ENCODE measurements at regions not wholly inside any gene's neighbourhood (a gene's known extent, or its start where the extent isn't known, plus 50 kb on each side); places are given as distances from the start of the nearest gene placed in this dataset.

DNA sequence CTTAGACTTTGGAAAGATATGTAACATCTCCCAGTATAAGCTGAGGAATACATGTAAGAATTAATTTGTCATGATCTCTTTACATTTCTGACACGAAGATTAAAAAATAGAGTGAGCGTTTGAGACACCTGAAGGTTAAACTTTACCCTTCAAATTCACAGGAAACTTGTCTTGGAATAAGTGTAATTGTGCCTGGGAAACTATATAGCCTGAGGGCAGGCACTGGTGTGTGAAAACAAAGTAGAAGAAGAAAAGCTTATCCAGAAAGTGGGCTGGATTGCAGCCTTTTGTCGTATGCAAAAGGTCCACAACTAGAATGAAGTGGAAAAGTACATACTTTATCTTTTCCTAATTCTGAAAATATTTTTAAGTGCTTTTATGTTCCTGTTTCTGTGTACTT lies 275.7 kb upstream of the TCF21 start (continued):
- TF ChIP-seq, protein P1, sequence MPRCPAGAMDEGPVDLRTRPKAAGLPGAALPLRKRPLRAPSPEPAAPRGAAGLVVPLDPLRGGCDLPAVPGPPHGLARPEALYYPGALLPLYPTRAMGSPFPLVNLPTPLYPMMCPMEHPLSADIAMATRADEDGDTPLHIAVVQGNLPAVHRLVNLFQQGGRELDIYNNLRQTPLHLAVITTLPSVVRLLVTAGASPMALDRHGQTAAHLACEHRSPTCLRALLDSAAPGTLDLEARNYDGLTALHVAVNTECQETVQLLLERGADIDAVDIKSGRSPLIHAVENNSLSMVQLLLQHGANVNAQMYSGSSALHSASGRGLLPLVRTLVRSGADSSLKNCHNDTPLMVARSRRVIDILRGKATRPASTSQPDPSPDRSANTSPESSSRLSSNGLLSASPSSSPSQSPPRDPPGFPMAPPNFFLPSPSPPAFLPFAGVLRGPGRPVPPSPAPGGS (IDR thresholded peaks at IDR 0.05; ENCODE audit: borderline replicate concordance, insufficient read depth, low read depth, low read length, poor library complexity, severe bottlenecking), result no peak
- TF ChIP-seq, protein P2, sequence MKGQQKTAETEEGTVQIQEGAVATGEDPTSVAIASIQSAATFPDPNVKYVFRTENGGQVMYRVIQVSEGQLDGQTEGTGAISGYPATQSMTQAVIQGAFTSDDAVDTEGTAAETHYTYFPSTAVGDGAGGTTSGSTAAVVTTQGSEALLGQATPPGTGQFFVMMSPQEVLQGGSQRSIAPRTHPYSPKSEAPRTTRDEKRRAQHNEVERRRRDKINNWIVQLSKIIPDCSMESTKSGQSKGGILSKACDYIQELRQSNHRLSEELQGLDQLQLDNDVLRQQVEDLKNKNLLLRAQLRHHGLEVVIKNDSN (IDR thresholded peaks at IDR 0.05; ENCODE audit: borderline replicate concordance, extremely low read length, insufficient read depth, low read depth, low read length), result no peak
- TF ChIP-seq, protein P3, sequence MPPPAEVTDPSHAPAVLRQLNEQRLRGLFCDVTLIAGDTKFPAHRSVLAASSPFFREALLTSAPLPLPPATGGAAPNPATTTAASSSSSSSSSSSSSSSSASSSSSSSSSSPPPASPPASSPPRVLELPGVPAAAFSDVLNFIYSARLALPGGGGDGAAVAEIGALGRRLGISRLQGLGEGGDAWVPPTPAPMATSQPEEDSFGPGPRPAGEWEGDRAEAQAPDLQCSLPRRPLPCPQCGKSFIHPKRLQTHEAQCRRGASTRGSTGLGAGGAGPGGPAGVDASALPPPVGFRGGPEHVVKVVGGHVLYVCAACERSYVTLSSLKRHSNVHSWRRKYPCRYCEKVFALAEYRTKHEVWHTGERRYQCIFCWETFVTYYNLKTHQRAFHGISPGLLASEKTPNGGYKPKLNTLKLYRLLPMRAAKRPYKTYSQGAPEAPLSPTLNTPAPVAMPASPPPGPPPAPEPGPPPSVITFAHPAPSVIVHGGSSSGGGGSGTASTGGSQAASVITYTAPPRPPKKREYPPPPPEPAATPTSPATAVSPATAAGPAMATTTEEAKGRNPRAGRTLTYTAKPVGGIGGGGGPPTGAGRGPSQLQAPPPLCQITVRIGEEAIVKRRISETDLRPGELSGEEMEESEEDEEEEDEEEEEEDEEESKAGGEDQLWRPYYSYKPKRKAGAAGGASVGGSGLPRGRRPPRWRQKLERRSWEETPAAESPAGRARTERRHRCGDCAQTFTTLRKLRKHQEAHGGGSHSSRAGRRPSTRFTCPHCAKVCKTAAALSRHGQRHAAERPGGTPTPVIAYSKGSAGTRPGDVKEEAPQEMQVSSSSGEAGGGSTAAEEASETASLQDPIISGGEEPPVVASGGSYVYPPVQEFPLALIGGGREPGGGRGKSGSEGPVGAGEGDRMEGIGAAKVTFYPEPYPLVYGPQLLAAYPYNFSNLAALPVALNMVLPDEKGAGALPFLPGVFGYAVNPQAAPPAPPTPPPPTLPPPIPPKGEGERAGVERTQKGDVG (CRISPR knock-in tag; IDR thresholded peaks at IDR 0.05), result no peak

DNA sequence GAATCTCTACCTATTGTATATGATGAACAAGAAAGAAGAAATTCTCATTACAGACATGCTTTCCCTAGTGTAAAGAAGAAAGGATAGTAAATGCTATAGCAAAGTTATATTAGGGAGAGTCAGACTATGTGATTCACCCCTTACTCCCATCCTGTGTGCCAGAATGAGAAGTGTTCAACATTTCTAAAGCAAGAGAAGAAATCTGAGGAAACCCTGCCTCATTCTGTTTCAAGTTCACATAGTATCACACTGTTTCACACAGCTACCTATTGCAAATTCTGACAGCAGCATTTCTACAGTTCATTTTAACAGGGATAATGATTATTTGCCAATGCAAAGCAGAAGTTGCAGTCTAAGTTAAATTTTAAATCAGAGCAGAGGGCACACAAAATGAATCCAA lies 267.2 kb upstream of the TCF21 start:
- no peak overlapping the region for H3K27ac ChIP-seq (ENCODE audit: control insufficient read depth, insufficient read depth)
- intact Hi-C loops (cut with micrococcal nuclease; ENCODE audit: unreplicated experiment), result no loop called here
- no peak overlapping the region for H3K9ac ChIP-seq (ENCODE audit: control insufficient read depth, insufficient read depth, low read length)
- H2AFZ ChIP-seq (ENCODE audit: control insufficient read depth, low read depth, low read length), result no peak overlapping the region
- FAIRE-seq, result no peak
- H3K9me3 ChIP-seq (replicated peaks; ENCODE audit: control insufficient read depth, insufficient read depth, low read length), result no peaks in the 10 kb centered on the region
- no peaks in the 10 kb centered on the region for H4K20me1 ChIP-seq (ENCODE audit: control insufficient read depth, insufficient read depth)
- no peak for DNase-seq (ENCODE audit: low read depth, low spot score)
- ChIA-PET POLR2A (no interaction called here), CTCF (no interaction called here), SMC1A (ENCODE audit: uncharacterized antibody, unreplicated experiment) (no interaction called here), RAD21 (ENCODE audit: unreplicated experiment) (no interaction called here)
- TF ChIP-seq SP1 (IDR thresholded peaks at IDR 0.05; ENCODE audit: low read depth, low read length), result no peak
- no peak for ATAC-seq
- no peaks in the 10 kb centered on the region for H3K4me1 ChIP-seq (ENCODE audit: control insufficient read depth, insufficient read depth, low read length)
- H3K27me3 ChIP-seq (replicated peaks in 1 of 2; ENCODE audit: control insufficient read depth in 2 of 2, insufficient read depth in 2 of 2, low read length in 1 of 2), result no peaks in the 10 kb centered on the region
- H3K79me2 ChIP-seq (ENCODE audit: control insufficient read depth, insufficient read depth, low read length), result no peaks in the 10 kb centered on the region
- no peaks in the 10 kb centered on the region for H3K36me3 ChIP-seq (ENCODE audit: control insufficient read depth in 2 of 2, insufficient read depth in 2 of 2, low read length in 1 of 2)
- H3K4me2 ChIP-seq (ENCODE audit: control insufficient read depth, insufficient read depth), result no peak overlapping the region
- in situ Hi-C loops (cut with MboI), result no loop called here
- no peak overlapping the region for H3K4me3 ChIP-seq
- BruUV-seq (replicated peaks), result no TSS peak
